Hematopoietic multipotent progenitor cell treated with erythropoietin and hydrocortisone succinate and interleukin-3 and kit ligand, for 6 days (in vitro differentiated cells): ENCODE measurements at regions not wholly inside any gene's neighbourhood (a gene's known extent, or its start where the extent isn't known, plus 50 kb on each side); places are given as distances from the start of the nearest gene placed in this dataset.
A peak's percentile ranks its signal among the peaks of the same experiment; 100 is the strongest.
"Not testable (repeated sequence)": the region's sequence is repeated elsewhere in the genome, so short reads cannot be mapped to it uniquely, and the experiment has no call there.

Experiments used
- DNase-seq: peaks from one replicate; pipeline ENCODE4 v3.0.0-alpha.2; 2015

DNA sequence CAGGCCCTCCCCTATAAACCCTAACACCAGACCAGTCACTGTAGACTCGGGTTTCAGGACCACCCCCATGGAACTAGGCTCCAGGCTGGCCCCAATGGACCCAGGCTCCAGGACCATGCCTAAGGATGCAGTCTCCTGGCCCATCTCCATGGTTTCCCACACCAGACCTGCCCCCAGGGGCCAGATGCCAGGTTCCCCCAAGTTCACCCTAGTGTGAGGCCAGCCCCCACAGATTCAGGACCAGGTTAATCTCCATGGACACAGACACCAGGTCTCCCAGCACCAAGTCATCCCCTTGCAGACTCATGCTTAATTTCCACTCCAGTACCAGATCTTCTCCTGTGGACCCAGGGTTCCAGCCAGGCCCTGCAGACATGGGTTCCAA lies 103.8 kb upstream of the LANCL2 start:
- no peak for DNase-seq

DNA sequence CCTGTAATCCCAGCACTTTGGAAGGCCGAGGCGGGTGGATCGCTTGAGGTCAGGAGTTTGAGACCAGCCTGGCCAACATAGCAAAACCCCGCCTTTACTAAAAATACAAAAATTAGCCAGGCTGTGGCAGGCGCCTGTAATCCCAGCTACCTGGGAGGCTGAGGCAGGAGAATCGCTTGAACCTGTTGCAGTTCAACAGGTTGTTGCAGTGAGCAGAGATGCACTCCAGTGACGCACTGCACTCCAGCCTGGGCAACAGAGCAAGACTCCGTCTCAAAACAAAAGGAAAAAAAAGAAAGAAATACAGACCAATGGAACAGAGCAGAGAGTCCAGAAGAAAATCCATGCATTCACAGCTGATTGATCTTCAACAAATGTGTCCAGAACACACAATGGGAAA lies 99.8 kb upstream of the LANCL2 start:
- not testable (repeated sequence) for DNase-seq

DNA sequence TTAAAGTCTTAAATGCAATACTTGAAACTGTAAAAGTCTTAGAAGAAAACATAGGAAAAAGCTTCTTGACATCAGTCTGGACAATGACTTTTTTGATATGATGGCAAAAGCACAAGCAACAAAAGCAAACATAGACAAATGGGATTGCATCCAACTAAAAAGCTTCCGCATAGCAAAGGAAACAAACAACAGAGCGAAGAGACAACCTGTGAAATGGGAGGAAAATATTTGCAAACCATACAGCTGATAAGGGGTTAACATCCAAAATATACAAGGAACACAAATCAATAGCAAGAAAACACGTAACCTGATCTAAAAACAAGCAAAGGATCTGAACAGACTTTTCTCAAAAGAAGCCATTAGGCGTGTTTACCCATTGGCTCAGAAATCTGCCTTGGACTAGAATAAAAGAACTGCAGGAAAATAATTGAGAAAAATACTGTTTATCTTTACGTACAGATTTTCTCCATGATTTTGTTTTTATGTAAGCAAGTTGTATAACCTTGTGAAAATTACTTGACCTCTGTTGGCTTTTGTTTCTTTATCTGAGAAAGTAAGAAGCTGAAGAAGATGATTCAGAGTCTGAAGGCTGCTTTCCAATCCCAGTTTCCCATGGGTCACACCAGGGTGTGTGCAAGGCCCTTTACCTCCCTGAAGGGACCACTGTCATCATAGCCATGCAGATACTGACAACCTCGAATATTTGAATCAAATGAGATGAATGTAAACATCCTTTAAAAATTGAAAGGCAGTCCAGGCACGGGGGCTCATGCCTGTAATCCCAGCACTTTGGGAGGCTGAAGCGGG lies 99.1 kb upstream of the LANCL2 start:
- DNase-seq = no peak

DNA sequence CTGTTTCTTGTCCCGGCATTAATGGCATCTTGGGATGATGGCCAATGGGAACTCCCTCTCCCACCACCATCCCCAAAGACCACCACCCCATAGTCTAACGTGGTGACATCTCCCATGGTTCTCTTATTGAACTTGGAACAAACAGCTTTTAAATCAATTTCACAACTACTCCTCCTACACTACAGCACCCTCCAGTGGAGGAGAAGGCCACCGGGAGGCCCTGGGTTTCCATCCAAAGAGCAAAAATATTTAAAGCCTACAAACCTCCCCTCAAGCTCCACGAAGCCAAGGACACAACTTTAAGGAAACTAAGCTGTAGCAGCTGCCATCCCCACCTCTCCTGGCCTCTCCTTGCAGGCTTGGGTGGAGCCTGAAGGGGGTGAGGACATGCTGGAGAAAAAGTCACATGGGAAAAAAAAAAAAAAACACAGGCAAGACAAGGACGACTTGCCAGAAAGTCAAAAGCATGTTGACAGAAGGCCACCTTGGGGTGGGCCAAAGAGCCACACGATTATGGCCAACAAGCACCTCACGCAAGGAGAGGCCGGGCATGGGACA lies 94.0 kb upstream of the LANCL2 start:
- DNase-seq = no peak

DNA sequence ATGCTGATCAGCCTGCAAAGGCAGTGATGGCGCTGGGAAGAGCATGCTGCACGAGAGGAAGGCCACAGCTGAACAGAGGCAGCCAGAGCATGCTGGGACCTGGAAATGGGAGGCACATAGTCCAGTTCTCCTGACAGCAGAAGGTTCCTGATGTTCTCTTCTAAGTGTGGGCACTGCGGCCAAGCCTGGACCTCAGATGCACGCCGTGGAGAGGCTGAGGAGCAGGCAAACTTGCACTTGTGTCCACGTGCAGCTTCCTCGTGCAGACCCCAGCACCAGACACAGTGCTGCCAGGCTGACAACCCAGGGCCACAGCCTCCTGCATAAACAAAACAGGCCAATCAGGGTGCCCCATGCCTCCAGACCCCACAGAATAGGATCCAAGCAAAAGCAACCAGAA lies 93.5 kb upstream of the LANCL2 start:
- DNase-seq = no peak

DNA sequence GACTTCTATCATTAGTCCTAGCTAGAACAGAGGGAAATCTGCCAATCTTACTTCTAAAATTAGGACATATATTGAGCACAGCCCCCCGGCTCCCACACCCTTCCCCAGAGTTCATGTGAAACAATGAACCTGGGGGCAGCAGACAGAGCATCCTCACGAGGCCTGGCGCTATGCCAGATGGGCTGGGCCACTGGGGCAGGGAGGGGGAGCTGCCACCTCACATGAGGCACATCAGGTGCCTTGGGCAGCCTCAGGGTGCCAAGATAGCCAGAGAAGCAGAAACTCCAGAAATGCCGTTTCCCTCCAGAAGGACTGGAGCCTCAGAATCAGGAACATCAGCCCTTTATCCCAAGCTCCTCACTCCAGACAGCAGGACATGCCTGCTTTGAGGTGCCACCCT lies 92.8 kb upstream of the LANCL2 start:
- no peak for DNase-seq

DNA sequence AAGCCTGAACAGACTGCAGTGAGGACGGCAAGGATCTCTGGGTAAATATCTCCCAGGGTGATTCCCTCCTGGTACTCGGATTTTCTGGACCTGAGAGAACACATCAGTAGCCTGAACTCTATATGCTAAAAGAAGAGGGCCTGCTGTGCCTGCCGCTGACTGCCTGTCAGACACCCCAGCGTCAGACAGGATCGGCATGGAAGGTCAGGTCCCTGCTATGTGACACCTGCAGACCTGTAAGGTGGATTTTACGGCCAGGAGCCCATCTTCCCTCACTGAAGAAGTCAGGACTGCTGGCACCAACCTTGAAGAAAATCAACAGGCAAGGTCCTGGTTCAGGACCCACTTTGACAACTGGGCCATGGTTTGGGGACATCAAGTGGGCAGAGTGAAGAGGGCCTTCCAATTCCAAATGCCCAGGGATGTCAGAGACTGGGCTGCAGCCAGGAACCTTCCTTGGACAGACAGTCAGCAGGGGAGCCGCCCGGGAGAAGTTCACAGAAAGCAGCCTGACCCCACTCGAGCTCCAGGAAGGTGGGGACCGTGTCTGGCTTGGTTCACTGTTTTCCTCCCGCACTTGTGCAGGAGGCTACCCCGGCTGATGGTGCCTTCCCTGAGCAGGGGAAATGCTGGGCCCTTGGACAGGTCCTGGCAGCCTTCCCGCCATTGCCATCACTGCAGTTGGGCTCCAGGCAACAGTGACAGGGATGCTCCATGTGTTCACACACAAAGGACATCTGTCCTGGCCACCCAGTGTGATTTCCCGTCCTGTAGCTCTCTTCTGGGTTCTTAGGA lies 91.8 kb upstream of the LANCL2 start:
- no peak for DNase-seq

DNA sequence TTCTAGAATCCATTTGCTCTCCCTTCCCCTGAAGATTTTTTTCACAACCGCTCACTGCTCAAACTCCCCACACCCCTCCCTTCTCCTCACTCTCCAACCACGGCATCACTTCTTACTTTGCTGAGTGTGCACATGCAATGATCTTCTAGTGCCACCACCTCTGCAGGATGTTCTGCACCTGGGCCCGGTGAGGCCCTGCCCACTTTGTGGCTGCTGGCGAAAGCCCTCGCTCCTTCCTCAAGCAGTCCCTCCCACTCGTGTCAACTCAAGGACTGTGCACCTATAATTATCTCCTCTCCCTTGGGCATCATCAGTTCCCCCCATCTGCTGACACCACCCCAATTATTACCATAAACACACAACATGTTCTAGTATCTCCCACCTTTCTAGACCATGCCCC lies 91.0 kb upstream of the LANCL2 start:
- DNase-seq = no peak

DNA sequence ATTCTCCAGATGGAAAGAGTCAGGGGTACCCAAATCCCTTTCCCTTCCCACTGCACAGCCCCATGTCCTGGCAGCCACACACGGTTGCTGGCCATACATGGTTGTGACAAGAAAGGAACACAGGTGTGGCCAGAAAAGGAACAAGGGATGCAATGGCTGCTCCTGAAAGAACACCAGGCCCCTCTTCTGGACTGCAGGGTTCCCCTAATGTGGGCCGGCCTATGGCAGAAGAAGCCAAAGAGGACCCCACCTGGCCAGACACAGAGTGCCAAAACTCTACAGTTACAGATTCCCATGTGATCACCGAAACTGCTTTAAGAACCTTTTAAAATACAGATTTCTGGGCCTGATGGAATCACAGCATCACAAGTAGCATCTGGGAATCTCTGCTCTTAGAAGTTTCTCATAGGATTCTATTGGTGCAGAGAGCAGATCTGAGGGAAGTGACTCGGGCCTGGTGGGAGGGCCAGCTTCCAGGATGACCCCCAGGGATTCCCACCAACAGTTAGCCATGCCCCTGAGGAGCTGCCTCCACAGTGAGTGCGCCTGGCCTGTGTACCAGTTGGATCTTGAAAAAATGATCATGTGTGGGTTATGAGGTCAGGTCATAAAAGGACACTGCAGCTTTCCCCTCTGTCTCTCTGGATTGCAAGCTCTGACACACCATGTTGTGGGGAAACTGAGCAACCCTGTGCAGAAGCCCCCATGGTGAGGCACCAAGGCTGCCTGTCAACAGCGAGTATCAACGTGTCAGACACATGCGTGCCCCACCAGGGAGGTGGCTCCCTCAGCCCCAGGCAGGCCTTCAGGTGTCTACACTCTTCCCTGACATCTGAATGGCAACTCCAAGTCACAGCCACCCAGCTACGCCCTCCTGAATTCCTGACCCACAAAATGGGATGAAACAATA lies 89.6 kb upstream of the LANCL2 start:
- DNase-seq = no peak

DNA sequence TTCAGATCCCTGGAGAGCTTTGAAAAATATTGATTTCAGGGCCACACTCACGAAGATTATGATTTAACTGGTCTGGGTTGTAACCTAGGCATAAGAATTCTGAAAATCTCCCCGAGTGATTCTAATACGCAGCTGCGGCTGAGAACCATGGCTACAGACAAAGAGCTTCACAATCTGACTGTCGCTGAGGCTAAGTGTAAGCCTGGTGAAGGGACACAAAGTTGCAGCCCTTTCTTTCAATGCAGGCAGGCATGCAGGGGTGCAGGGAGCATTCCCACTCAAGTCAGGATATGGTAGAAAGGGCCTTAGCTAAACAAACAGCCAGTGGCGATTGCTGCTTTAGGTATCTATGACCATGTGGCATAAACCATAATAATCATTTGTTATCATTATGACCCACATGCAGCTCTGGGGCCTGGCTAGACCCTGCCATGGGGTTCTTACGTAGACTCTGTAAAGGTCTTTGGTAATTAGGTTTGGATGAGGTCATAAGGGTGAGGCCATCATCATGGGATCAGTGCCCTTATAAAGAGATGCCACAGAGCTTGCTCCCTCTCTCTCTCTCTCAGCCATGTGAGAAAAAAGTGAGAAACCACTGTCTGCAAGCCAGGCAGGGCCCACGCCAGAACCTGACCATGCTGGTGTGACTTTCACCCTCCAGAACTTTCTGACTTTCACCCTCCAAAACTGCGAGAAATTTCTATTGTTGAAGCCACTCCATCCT lies 88.4 kb upstream of the LANCL2 start:
- DNase-seq = no peak

DNA sequence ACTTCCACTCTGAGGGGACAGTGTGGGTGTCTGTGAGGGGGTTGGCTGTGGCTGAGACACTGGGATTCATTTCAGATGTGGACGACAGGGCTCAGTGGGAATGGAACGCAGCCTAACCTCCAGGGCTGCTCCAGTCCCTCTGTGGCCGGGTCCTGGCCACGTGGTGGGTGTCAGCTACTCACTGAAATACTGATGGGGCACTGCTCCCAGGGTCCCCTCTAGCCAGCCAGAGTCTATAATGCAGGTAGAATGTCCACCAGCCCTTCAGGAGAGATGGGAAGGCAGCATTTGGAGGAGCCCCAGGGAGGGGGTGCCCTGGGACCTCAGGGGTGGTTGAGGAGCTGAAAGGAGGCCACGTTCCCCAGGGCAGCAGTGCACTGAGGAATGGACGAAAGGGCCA lies 87.2 kb upstream of the LANCL2 start:
- no peak for DNase-seq

DNA sequence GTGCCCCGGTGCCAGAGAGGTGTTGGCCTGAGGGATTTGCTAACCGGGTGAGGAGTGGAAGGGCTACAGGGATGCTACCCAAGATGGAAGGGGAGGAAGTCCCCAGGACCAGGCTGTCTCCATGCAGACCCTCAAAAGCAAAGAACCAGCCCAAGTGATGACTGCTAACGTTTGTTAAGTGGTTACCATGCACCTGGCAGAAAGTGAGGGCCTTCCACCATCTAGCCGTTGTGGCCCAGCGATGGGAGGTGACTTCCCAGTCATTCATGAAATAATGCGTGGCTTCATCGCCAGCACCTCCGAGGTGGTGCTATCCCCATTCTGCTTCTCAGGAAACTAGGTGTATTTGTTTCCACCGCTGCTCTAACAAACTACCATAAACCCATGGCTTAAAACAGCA lies 86.8 kb upstream of the LANCL2 start:
- DNase-seq = no peak

DNA sequence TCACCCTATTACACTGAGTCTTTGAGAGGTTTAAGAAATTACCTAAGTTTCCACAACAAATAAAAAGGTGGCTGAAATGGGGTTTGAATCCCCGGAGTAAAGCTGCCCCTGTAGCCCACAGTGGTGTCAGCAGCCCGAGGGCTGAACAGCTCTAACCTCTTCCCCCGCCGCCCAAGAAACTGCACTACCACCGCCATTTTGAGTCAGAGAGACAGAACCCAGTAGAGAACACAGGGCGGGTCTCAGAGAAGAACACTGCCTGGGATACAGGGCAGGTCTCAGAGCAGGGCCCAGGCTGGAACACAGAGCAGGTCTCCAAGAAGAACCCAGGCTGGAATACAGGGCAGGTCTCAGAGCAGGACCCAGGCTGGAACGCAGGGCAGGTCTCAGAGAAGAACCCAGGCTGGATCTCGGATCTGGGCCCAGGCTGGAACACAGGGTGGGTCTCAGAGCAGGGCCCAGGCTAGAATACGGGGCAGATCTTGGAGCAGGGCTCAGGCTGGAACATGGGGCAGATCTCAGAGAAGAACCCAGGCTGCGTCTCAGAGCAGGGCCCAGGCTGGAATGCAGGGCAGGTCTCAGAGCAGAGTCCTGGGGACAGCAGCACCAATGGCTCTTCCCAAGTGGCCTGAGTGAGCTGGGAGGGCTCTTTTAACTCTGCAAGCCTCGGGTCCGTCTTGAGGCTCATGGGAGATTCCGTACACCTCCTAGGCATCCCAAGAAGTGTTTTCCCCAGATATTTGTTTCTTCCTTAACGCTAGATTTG lies 85.9 kb upstream of the LANCL2 start:
- no peak for DNase-seq

DNA sequence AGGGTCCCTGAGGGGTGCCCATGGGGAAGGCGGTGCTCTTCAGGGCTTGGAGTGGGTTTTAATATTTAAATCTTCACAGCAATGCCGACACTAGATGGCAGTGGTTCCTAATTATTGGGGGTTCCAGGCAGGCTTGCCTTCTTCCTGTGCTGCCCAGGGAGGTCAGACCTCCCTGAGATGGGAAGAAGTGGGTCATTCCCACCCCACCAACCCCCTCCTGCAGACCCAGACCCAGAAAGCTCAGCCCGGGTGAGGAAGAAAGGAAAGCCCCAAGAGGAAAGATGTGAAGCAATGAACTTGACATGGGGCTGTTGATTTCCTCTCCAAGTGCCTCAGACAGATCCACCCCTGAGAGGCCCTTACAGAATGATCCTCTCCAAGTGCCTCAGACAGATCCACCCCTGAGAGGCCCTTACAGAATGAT lies 85.1 kb upstream of the LANCL2 start:
- DNase-seq = peak; percentile 87

DNA sequence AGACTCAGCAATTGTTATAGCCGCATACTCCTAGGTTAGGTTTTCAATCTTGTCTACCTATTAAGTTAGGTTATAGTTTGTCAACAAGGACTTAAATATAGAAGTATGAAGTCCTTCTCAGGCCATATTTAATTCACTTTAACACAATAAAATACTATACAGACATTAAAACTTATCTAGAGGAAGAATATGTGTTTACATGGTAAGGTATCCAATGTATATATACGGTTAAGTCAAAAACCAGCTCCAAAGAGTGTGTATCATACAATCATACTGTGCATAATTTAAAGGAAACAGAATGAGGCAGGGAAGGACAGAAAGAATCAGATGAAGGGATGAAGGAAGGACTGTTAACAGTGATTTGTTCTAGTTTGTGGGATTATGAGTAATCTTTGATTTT lies 79.5 kb upstream of the LANCL2 start:
- DNase-seq = no peak

DNA sequence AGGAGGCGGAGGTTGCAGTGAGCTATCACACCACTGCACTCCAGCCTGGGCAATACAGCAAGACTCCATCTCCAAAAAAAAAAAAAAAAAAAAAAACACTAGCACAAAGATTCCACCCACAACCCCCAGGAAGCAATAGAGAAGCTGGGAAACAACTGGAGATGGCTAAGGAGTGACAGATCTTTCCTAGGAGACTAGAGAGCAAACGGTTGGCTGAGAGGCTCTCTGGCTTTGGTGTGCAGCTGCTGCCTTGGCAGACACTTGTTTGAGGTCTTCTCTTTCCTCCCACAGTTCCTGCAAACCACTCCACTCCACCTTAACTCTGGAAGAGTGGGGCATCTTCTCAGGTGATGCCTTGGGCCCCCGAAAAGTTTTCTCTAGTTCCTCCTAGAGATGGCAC lies 78.5 kb upstream of the LANCL2 start:
- no peak for DNase-seq

DNA sequence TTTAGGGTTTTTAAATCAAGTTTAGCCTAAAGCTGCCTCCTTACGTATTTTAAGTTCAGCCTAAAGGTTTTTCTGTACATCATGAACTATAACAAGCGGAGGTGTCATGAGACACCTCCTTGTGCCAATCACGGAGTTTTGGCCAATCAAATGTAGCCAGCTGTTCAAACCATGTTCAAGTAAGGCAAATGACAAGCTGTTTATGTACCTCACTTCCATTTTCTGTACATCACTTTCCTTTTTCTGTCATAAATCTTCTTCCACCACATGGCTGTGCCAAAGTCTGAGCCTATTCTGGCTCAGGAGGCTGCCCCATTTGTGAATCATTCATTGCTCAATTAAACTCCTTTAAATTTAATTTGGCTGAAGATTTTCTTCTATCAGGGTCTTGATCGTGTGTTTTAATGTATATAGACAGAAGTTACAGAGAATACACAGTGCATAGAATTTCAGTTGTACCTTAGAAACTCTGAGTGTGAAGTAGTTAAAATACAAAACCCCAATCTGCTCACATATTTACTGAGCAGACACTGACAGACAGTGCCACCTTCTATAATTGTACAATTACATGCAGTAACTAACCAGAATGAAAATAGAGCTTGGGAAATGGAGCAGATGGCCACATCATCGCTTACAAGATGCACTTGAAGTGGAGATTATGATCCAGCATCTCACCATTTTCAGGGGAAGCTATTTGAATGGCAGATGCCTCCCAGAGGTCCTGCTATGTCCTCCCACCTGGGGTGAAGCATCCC lies 76.9 kb upstream of the LANCL2 start:
- DNase-seq = no peak

DNA sequence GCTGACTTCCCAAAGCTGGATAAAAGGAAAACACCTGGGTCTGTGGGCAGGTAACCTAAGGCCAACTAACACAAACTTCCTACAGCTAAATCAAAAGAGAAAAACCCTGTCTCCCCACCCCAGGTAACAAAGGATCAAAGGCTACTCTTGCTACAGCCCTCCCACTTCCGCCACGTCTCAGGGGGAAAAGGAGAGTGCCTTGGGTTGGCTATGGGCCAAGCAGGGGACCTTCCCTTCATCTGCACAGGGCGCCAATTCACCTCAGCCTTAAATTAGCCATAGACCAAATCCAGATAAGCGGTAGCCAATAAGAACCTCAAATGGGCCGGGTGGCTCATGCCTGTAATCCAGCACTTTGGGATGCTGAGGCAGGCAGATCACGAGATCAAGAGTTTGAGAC lies 69.1 kb upstream of the LANCL2 start:
- no peak for DNase-seq

DNA sequence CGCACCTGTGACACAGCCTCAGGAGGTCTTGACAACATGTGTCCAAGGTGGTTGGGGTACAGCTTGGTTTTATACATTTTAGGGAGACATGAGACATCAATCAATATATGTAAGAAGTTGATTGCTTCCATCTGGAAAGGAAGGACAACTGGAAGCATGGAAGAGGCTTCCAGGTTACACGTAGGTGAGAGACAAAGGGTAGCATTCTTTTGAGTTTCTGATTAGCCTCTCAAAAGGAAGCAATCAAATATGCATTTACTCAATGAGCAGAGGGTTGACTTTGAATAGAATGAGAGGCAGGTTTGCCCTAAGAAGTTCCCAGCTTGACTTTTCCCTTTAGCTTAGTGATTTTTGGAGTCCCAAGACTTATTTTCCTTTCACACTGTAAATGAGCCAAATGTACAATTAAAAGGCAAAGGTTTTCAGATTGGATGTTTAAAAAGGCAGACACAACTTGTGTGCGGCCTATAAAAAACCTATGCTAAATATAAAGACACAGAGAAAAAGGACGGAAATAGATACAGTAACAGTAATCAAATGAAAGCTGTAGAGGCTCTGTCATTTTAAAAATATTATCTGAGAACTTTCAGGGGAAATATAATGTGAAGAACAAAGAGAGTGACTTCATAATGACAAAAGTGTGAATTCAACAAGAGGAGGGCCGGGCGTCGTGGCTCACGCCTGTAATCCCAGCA lies 65.7 kb upstream of the LANCL2 start:
- no peak for DNase-seq

DNA sequence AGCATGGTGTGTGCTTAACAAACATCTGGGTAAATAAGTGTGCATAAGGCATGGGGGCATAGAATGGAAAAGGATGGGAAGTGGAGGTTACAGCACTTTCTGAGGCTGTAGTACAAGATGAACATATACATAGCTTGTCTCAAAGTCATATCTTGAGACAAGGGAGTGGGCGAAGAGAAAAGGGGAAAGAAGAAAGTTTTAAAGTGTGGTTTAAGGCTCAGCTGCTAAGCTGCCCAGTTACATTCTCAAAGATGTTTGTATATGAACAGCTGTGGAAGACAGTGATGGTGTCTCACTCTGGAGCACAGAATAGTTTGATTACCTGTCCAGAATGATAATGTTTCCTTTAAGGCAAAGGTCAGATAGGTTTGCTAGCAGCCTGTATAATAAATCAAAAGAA lies 61.9 kb upstream of the LANCL2 start:
- no peak for DNase-seq
